ENCODE measurements at regions not wholly inside any gene's neighbourhood (a gene's known extent, or its start where the extent isn't known, plus 50 kb on each side); places are given as distances from the start of the nearest gene placed in this dataset.
"Not testable (repeated sequence)": the region's sequence is repeated elsewhere in the genome, so short reads cannot be mapped to it uniquely, and the experiment has no call there.

- TF ChIP-seq CTCF (IDR thresholded peaks at IDR 0.05; ENCODE audit: insufficient read depth, low read depth, low read length, missing control alignments): no peak
- DNase-seq (ENCODE audit: low read depth): no peak
Measured at GRCh38 chr13:37966266-37966665, 96.7 kb upstream of the TRPC4 start.

GRCh38 chr13:37960427-37960826, 90.9 kb upstream of the TRPC4 start:
- no peak overlapping the region for H3K4me3 ChIP-seq (ENCODE audit: low read depth, low read length)
- no peak for TF ChIP-seq CTCF (IDR thresholded peaks at IDR 0.05; ENCODE audit: insufficient read depth, low read depth, low read length, missing control alignments)
- no peak for DNase-seq (ENCODE audit: low read depth)

More at GRCh38 chr13:37966266-37966665, 96.7 kb upstream of the TRPC4 start:
- no peak overlapping the region for H3K4me3 ChIP-seq (ENCODE audit: low read depth, low read length)

GRCh38 chr13:37959284-37959683, 89.7 kb upstream of the TRPC4 start:
- no peak for DNase-seq (ENCODE audit: low read depth)
- H3K4me3 ChIP-seq (ENCODE audit: low read depth, low read length): no peak overlapping the region
- no peak for TF ChIP-seq CTCF (IDR thresholded peaks at IDR 0.05; ENCODE audit: insufficient read depth, low read depth, low read length, missing control alignments)

GRCh38 chr13:37956536-37956935, 87.0 kb upstream of the TRPC4 start:
- no peak overlapping the region for H3K4me3 ChIP-seq (ENCODE audit: low read depth, low read length)
- no peak for DNase-seq (ENCODE audit: low read depth)

GRCh38 chr13:37954597-37954996, 85.0 kb upstream of the TRPC4 start:
- DNase-seq (ENCODE audit: low read depth); H3K4me3 ChIP-seq (ENCODE audit: low read depth, low read length): not testable (repeated sequence)

More at GRCh38 chr13:37956536-37956935, 87.0 kb upstream of the TRPC4 start:
- TF ChIP-seq CTCF (IDR thresholded peaks at IDR 0.05; ENCODE audit: insufficient read depth, low read depth, low read length, missing control alignments): no peak

GRCh38 chr13:37954191-37954590, 84.6 kb upstream of the TRPC4 start:
- no peak for DNase-seq (ENCODE audit: low read depth)
- no peak overlapping the region for H3K4me3 ChIP-seq (ENCODE audit: low read depth, low read length)
- TF ChIP-seq CTCF (IDR thresholded peaks at IDR 0.05; ENCODE audit: insufficient read depth, low read depth, low read length, missing control alignments): no peak

- H3K4me3 ChIP-seq (ENCODE audit: low read depth, low read length): no peak overlapping the region
- no peak for TF ChIP-seq CTCF (IDR thresholded peaks at IDR 0.05; ENCODE audit: insufficient read depth, low read depth, low read length, missing control alignments)
- no peak for DNase-seq (ENCODE audit: low read depth)
Measured at GRCh38 chr13:37953696-37954095, 84.1 kb upstream of the TRPC4 start.

Measured in GM12865 (cell line).